SIG-M5 treated with dmso at 0.1 percent for 504 hours (cell line): ENCODE measurements at regions not wholly inside any gene's neighbourhood (a gene's known extent, or its start where the extent isn't known, plus 50 kb on each side); places are given as distances from the start of the nearest gene placed in this dataset.
A peak's percentile ranks its signal among the peaks of the same experiment; 100 is the strongest.
"Not testable (repeated sequence)": the region's sequence is repeated elsewhere in the genome, so short reads cannot be mapped to it uniquely, and the experiment has no call there.

Experiments
- DNase-seq: peaks from one replicate; lab custom pipeline; 2025; ENCODE audit not compliant: unreplicated experiment; lab: John Stamatoyannopoulos, UW

GRCh38 chr3:81375921-81376320 lies 385.5 kb downstream of the GBE1 start:
- DNase-seq, result no peak

DNA sequence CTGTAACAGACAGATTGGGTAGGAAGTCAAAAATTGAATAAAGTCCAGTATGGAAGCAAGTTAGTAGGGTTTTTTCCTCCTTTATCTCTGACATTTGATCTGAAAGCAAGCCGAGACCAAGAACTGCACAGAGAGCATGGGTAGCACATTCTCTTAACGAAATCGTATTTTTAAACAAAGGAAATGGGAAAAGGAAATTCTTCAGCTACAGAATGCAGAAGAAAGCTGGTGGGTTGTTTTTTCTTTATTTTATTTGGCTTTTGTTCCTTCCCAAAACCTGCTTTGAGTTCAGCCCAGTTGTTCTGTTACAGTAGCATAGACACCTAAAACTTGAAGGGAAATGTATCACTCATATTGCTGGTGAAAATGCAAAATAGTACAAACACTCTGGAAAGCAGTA lies 397.0 kb downstream of the GBE1 start:
- DNase-seq, result no peak

- no peak for DNase-seq
Observed at GRCh38 chr3:81363816-81364215, 397.6 kb downstream of the GBE1 start.

GRCh38 chr3:81354119-81354518 lies 407.3 kb downstream of the GBE1 start:
- no peak for DNase-seq

- peak; percentile 51 for DNase-seq
Observed at GRCh38 chr3:81352867-81353266, 408.6 kb downstream of the GBE1 start.

DNA sequence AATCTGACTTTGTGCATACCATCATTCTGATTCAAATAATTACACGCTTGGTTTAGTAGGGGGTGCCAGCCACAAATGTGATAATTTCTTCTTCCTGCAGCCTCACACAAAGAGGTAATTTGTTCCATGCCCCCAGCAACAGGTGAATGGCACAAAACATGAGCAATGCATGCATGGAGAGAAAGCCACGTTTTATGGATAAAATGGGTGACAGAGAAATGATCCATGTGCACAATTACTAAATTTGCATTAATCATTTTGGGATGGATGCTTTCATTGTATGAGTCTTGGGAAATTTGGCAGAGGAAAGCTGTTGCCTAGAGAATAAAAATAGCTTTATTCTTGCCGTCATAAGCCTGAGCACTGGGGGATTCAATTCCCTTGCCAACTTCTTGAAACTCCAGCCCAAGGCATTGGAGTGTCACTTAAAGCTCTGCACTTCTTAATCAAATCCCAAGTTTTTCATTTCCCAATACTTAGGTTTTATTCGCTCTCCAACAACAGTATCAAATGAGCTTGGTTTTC lies 411.6 kb downstream of the GBE1 start:
- no peak for DNase-seq

- DNase-seq, result peak; percentile 33
Observed at GRCh38 chr3:81339040-81339845, 422.2 kb downstream of the GBE1 start.

DNA sequence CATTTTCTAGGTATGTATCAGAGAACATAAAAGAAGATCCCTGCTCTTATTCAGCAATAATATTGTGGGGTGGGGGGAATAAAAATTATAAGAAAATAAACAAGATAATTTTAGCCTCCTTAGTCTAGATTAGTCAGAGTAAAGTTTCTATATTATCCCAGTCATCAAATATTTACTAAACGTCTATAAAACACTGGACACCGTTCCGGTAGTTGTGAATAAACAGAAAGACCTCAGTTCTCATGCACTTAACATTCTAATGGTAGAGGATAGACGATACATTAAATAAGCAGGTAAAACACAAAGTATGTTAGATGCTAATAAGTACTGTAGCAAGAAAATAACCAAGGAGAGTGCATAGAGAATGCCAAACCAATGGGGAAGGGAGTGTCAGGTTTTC lies 425.0 kb downstream of the GBE1 start:
- no peak for DNase-seq

DNA sequence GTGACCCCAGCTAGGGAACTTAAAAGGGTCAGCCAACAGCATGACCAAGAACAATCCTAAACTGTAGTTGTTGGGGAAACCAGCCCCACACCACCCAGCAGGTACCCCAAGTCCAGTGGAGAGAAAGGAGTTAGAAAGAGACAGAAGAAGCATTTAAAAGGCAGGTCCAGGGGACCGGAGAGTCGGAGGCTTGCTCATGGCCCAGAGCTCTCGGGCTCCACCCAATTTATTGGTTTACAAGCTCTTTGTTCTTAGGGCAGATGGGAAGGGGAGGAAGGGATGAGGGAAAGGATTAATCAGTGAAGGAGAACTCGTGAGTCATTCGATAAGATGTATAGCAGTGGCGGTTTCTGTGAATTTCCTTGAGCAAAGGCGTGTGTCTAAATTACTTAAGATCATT lies 431.6 kb downstream of the GBE1 start:
- not testable (repeated sequence) for DNase-seq

DNA sequence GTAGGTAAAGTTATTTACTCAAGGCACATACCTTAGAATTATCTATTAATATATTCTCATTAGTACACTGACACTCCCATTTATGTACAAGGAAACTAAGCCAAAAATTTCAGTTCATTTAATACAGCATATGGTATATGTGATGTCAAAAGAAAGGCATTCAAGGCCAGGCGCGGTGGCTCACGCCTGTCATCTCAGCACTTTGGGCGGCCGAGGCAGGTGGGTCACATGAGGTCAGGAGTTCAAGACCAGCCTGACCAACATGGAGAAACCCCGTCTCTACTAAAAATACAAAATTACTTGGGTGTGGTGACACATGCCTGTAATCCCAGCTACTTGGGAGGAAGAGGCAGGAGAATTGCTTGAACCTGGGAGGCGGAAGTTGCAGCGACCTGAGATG lies 435.2 kb downstream of the GBE1 start:
- no peak for DNase-seq

DNA sequence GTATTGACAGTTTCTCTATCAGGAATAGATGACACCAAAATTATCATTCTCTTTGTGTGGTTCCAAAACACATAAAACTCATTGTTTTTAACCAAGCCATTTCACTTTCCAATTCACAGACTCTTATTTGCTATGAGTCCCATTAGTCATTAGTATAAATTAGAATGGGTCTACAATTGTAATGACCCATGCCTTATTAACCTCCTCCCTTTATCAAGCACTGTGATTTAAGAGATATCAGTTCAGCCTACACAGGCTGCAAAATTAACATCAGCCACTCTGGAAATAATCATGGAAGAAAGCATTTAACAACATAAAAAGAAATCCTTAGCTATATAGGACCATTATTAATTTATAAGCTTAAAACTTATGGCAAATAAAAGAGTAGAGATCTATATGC lies 440.6 kb downstream of the GBE1 start:
- DNase-seq, result no peak

GRCh38 chr3:81315030-81315429 lies 446.4 kb downstream of the GBE1 start:
- DNase-seq, result no peak

GRCh38 chr3:81311321-81311720 lies 450.1 kb downstream of the GBE1 start:
- DNase-seq, result no peak

GRCh38 chr3:81308306-81308705 lies 453.1 kb downstream of the GBE1 start:
- DNase-seq, result no peak

- no peak for DNase-seq
Observed at GRCh38 chr3:81307221-81307620, 454.2 kb downstream of the GBE1 start.

DNA sequence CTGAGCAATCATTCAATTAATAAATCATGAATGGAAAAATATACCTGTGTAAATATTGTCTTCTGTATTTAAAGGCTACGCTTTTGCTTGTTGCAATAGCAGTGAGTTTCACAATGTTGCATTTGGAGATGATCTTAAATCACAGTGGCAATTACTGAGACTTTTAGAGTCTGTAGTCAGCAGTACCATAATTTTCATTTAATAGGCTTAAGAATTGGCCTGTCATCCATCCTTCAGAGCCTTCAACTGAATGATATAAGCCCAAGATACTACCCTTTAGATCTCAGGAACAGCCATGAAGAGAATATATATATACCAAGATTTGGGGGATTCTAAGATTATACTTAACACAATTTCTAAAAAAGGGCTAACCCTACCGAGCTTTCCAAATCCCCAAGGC lies 458.1 kb downstream of the GBE1 start:
- DNase-seq, result no peak

DNA sequence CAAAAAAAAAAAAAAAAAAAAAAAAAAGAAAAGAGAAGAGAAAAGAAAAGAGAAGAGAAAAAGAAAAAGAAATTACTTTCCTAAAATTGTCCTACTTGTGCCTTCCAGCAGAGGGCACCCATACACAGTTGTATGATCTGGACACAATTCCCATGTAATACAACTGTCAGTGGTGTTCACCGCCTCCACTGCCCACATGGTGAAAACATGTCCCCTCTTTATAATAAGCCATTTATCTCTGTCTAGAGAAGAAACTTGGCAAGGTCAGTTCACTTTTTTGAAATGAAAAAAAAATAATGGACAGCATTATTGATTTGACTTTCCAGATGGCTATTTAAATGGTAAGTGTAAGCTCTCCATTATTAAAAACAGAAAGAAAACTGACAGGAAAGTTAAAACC lies 459.4 kb downstream of the GBE1 start:
- peak; percentile 62 for DNase-seq

- no peak for DNase-seq
Observed at GRCh38 chr3:81301230-81301629, 460.2 kb downstream of the GBE1 start.

GRCh38 chr3:81300324-81300927 lies 461.0 kb downstream of the GBE1 start:
- no peak for DNase-seq

GRCh38 chr3:81299481-81299880 lies 462.0 kb downstream of the GBE1 start:
- DNase-seq, result no peak

- no peak for DNase-seq
Observed at GRCh38 chr3:81295906-81296577, 465.4 kb downstream of the GBE1 start.

GRCh38 chr3:81293156-81293555 lies 468.3 kb downstream of the GBE1 start:
- no peak for DNase-seq
